GM12878 (cell line): ENCODE measurements at regions not wholly inside any gene's neighbourhood (a gene's known extent, or its start where the extent isn't known, plus 50 kb on each side); places are given as distances from the start of the nearest gene placed in this dataset.

ENCODE experiments used
- BCL11A ChIP-seq: IDR thresholded peaks from 2 replicates; pipeline ENCODE4 v1.6.1; 2011; ENCODE audit warnings: low read depth, low read length
- BHLHE40 ChIP-seq, 2 experiments: fragments of 450-650 bp in 1 of 2; IDR thresholded peaks; 2 replicates each; pipeline ENCODE4 v1.6.1; 2011 to 2017; ENCODE audit warnings: low read depth in 2 of 2, borderline replicate concordance in 1 of 2, improper control_type of control experiment in 1 of 2, low read length in 1 of 2, mild to moderate bottlenecking in 1 of 2
- CBX5 ChIP-seq: sonication (generic); IDR thresholded peaks from 2 replicates; pipeline ENCODE4 v1.6.1; 2016; ENCODE audit warnings: low read depth, moderate library complexity, mild to moderate bottlenecking, inconsistent platforms
- EGR1 ChIP-seq, 2 experiments: IDR thresholded peaks; 1 replicate in 1 of 2; 2 replicates in 1 of 2; pipeline ENCODE4 v1.6.1; 2011 to 2012; ENCODE audit warnings: low read depth in 2 of 2, low read length in 2 of 2, borderline replicate concordance in 1 of 2, mild to moderate bottlenecking in 1 of 2, moderate library complexity in 1 of 2
- EP300 ChIP-seq, 2 experiments: fragments of 150-350 bp in 1 of 2; IDR thresholded peaks; 2 replicates each; pipeline ENCODE4 v1.6.1; 2011 to 2012; ENCODE audit warnings: low read depth in 2 of 2, low read length in 2 of 2, borderline replicate concordance in 1 of 2, improper control_type of control experiment in 1 of 2, inconsistent platforms in 1 of 2; ENCODE audit not compliant: control insufficient read depth in 1 of 2
- JUND ChIP-seq: IDR thresholded peaks from 2 replicates; pipeline ENCODE4 v1.6.1; 2012; ENCODE audit warnings: low read depth, mild to moderate bottlenecking, low read length, improper control_type of control experiment, moderate library complexity
- LARP7 ChIP-seq: fragments of 450-650 bp; IDR thresholded peaks from 2 replicates; pipeline ENCODE4 v1.6.1; 2017; ENCODE audit warnings: mild to moderate bottlenecking
- PAX5 ChIP-seq: IDR thresholded peaks from 2 replicates; pipeline ENCODE4 v1.6.1; 2011; ENCODE audit warnings: low read depth, low read length, borderline replicate concordance
- PAX8 ChIP-seq: fragments of 450-650 bp; IDR thresholded peaks from 2 replicates; pipeline ENCODE4 v1.6.1; 2017; ENCODE audit warnings: mild to moderate bottlenecking, moderate library complexity
- POLR2AphosphoS5 ChIP-seq: IDR thresholded peaks from 2 replicates; pipeline ENCODE4 v1.6.1; 2011; ENCODE audit warnings: mild to moderate bottlenecking, low read length, inconsistent platforms
- TAF1 ChIP-seq: IDR thresholded peaks from 2 replicates; pipeline ENCODE4 v1.6.1; 2011; ENCODE audit warnings: mild to moderate bottlenecking, low read depth, low read length, borderline replicate concordance
- TF ChIP-seq, protein P1 (sequence below), 3 experiments: IDR thresholded peaks in 2 of 3; conservative IDR thresholded peaks in 1 of 3; 2 replicates each; pipeline ENCODE4 v1.5.1; 2011; ENCODE audit warnings: low read depth in 3 of 3, low read length in 3 of 3, mild to moderate bottlenecking in 3 of 3, control low read depth in 2 of 3, moderate library complexity in 2 of 3, inconsistent platforms in 1 of 3, mixed read lengths in 1 of 3; ENCODE audit not compliant: control insufficient read depth in 2 of 3, insufficient read depth in 1 of 3; ENCODE audit errors: extremely low read depth in 1 of 3
- TF ChIP-seq, protein P2 (sequence below): IDR thresholded peaks from 2 replicates; pipeline ENCODE4 v1.6.1; 2011; ENCODE audit warnings: low read depth, low read length, improper control_type of control experiment, borderline replicate concordance

DNA sequence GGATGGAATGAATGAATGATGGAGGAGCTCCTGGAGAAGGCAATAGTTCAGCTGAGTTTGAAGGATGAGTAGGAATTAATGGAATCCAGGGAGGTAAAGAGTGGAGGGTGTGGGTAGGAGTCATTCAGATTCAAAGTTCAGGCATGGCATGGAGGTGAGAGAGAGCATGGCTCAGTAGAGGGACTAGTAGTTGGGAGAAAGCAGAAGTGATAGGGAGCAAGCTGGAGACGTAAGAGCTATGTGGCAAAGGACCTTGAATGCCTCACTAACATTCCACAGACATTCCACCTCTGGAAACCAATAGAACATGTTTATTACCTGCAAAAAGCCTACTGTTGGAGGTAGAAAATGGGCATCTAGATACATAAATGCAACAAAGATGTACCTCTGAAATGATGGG, 170.1 kb downstream of the HAUS1 start:
- TF ChIP-seq BHLHE40 (IDR thresholded peaks at IDR 0.05; ENCODE audit: borderline replicate concordance in 1 of 2, low read depth in 2 of 2, low read length in 1 of 2) (no peak), POLR2AphosphoS5 (no peak), PAX8 (no peak), PAX5 (no peak), CBX5 (no peak), TAF1 (no peak), JUND (no peak), BCL11A (no peak), EP300 (IDR thresholded peaks at IDR 0.05; ENCODE audit: borderline replicate concordance in 1 of 2, control insufficient read depth in 1 of 2, low read depth in 2 of 2, low read length in 2 of 2) (no peak), LARP7 (no peak), EGR1 (IDR thresholded peaks at IDR 0.05; ENCODE audit: borderline replicate concordance in 1 of 2, low read depth in 2 of 2, low read length in 2 of 2) (no peak)
- TF ChIP-seq, protein P1, sequence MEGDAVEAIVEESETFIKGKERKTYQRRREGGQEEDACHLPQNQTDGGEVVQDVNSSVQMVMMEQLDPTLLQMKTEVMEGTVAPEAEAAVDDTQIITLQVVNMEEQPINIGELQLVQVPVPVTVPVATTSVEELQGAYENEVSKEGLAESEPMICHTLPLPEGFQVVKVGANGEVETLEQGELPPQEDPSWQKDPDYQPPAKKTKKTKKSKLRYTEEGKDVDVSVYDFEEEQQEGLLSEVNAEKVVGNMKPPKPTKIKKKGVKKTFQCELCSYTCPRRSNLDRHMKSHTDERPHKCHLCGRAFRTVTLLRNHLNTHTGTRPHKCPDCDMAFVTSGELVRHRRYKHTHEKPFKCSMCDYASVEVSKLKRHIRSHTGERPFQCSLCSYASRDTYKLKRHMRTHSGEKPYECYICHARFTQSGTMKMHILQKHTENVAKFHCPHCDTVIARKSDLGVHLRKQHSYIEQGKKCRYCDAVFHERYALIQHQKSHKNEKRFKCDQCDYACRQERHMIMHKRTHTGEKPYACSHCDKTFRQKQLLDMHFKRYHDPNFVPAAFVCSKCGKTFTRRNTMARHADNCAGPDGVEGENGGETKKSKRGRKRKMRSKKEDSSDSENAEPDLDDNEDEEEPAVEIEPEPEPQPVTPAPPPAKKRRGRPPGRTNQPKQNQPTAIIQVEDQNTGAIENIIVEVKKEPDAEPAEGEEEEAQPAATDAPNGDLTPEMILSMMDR (IDR thresholded peaks at IDR 0.05 in 2 of 3, conservative IDR thresholded peaks at IDR 0.05 in 1 of 3; ENCODE audit: control insufficient read depth in 2 of 3, extremely low read depth in 1 of 3, insufficient read depth in 1 of 3, low read depth in 3 of 3, low read length in 3 of 3) = no peak
- TF ChIP-seq, protein P2, sequence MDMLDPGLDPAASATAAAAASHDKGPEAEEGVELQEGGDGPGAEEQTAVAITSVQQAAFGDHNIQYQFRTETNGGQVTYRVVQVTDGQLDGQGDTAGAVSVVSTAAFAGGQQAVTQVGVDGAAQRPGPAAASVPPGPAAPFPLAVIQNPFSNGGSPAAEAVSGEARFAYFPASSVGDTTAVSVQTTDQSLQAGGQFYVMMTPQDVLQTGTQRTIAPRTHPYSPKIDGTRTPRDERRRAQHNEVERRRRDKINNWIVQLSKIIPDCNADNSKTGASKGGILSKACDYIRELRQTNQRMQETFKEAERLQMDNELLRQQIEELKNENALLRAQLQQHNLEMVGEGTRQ = no peak
